ENCODE measurements at regions not wholly inside any gene's neighbourhood (a gene's known extent, or its start where the extent isn't known, plus 50 kb on each side); places are given as distances from the start of the nearest gene placed in this dataset.

- TF ChIP-seq CTCF (IDR thresholded peaks at IDR 0.05) (no peak), EP300 (IDR thresholded peaks at IDR 0.05; ENCODE audit: borderline replicate concordance in 1 of 2, low read depth in 1 of 2, low read length in 1 of 2) (no peak), GABPA (IDR thresholded peaks at IDR 0.05; ENCODE audit: low read depth) (no peak), MXI1 (IDR thresholded peaks at IDR 0.05; ENCODE audit: low read depth, low read length) (no peak)
Observed at GRCh38 chr17:63294776-63295175, 151.3 kb downstream of the CYB561 start.
